GM12892 (cell line): ENCODE measurements at regions not wholly inside any gene's neighbourhood (a gene's known extent, or its start where the extent isn't known, plus 50 kb on each side); places are given as distances from the start of the nearest gene placed in this dataset.

Source experiments
- DNase-seq: peaks from one replicate; pipeline ENCODE4 v3.0.0; 2011; ENCODE audit not compliant: insufficient read length
- FAIRE-seq: peaks from 2 replicates; lab custom pipeline; 2011; peaks lifted over from hg19 to GRCh38; lab: Jason Lieb, UNC
- POLR2A ChIP-seq: IDR thresholded peaks from 2 replicates; pipeline ENCODE4 v1.6.1; 2011; ENCODE audit warnings: low read depth, low read length, control low read depth
- POLR2AphosphoS5 ChIP-seq: IDR thresholded peaks from 2 replicates; pipeline ENCODE4 v1.6.1; 2011; ENCODE audit warnings: low read depth, low read length, control low read depth
- TAF1 ChIP-seq: IDR thresholded peaks from 2 replicates; pipeline ENCODE4 v1.6.1; 2011; ENCODE audit warnings: low read depth, mild to moderate bottlenecking, control low read depth, low read length, borderline replicate concordance

GRCh38 chr15:77748078-77749064 is 115.7 kb upstream of the LINGO1 start:
- no peak for DNase-seq
- TF ChIP-seq POLR2AphosphoS5 = no peak
- TF ChIP-seq POLR2A = no peak
- no peak for TF ChIP-seq TAF1

DNA sequence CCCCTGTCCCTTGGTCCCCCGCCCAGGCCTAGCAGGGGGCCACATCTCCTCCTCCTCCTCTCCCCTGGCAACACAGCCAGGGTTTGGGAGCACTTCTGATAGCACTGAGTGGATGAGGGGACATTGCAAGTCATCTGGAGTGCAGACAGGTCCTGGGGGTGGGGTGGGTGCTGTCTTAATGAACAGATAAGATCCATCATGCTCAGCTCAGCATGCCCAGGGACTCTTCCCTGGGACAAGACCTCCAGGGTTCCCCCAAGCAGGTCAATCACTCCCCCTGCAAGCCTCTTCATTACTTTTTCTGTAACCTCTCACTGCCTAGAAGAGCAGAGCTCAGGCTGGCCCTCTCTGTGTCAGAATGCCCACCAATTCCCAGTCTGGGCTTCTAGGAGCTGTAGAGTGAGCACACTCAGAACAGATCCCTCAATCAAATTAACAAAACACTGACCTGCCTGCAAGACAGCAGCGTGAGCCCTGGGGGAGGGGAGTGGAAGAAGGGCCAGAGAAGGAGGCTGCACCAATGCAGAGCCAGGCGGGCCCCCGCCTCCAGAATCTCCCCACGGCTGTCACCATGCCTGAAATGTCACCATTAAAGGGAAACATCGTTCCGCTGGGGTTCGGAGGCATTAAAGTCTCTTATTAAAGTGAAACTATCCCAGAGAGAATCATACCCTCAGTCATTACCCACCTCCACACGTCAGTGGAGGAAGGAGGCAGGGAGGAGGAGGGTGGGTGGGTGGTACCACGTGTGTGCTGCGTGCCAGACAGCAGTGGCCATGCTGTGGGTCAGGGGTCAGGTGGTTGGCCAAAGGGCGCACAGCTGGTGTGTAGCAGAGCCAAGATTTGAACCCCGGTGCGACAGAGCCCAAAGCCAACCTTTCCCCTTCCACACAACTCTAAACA is 114.7 kb upstream of the LINGO1 start:
- no peak for FAIRE-seq
- DNase-seq = no peak
- TF ChIP-seq POLR2A (no peak), TAF1 (no peak), POLR2AphosphoS5 (no peak)

More at GRCh38 chr15:77748078-77749064, 115.7 kb upstream of the LINGO1 start:
- no peak for FAIRE-seq

GRCh38 chr15:77746254-77747174 is 113.8 kb upstream of the LINGO1 start:
- TF ChIP-seq POLR2AphosphoS5 (no peak), POLR2A (no peak), TAF1 (no peak)
- FAIRE-seq (no peak), DNase-seq (no peak)

- TF ChIP-seq POLR2AphosphoS5 (no peak), POLR2A (no peak), TAF1 (no peak)
- DNase-seq (no peak), FAIRE-seq (no peak)
Measured at GRCh38 chr15:77744398-77744797, 111.7 kb upstream of the LINGO1 start.

DNA sequence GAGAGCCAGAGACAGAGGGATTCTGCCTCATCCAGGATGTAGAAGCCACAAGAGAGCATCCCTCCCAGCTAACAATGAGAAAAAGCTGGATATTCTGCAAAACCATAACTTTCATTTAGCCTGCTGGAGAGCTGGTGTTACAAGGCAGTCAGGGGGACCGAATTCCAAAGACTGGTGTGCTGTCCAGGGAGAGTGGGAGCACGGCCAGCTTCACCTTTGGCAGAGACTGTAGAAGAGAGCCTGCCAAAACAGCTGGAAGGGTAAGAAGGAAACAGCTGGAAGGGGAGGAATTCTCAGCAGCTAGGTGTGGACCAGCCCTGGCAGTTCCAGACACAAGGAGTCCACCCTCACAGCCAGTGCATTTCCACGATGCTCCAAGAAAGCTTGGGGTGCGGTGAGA is 109.9 kb upstream of the LINGO1 start:
- DNase-seq = no peak
- FAIRE-seq = no peak
- TF ChIP-seq POLR2AphosphoS5 (no peak), TAF1 (no peak), POLR2A (no peak)

DNA sequence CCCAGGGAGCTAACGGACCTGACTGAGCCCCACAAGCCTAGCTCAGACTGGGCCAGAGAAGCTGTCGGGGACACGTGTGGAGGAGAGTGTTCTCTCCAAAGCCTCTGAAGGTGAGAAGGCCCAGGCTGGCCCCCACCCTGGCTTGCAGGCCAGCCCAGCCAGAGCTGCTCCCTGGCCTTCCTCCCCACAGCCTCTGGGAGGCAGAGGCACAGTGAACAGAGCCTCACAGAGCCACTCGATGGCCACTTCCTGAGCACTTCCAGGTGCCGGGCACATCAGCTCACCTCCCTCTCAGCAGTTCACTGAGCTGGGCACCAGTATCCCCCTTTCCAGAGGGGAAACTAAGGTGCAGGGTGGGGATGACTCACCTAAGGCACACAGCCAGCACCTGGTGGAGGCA is 109.4 kb upstream of the LINGO1 start:
- FAIRE-seq (no peak), DNase-seq (no peak)
- no peak for TF ChIP-seq TAF1
- TF ChIP-seq POLR2AphosphoS5 = no peak
- TF ChIP-seq POLR2A = no peak

- FAIRE-seq = no peak
- TF ChIP-seq POLR2AphosphoS5 (no peak), POLR2A (no peak), TAF1 (no peak)
- no peak for DNase-seq
Measured at GRCh38 chr15:77741106-77741505, 108.4 kb upstream of the LINGO1 start.

GRCh38 chr15:77739591-77740378 is 107.1 kb upstream of the LINGO1 start:
- FAIRE-seq = no peak
- no peak for DNase-seq
- TF ChIP-seq POLR2AphosphoS5 = no peak
- no peak for TF ChIP-seq TAF1
- no peak for TF ChIP-seq POLR2A

DNA sequence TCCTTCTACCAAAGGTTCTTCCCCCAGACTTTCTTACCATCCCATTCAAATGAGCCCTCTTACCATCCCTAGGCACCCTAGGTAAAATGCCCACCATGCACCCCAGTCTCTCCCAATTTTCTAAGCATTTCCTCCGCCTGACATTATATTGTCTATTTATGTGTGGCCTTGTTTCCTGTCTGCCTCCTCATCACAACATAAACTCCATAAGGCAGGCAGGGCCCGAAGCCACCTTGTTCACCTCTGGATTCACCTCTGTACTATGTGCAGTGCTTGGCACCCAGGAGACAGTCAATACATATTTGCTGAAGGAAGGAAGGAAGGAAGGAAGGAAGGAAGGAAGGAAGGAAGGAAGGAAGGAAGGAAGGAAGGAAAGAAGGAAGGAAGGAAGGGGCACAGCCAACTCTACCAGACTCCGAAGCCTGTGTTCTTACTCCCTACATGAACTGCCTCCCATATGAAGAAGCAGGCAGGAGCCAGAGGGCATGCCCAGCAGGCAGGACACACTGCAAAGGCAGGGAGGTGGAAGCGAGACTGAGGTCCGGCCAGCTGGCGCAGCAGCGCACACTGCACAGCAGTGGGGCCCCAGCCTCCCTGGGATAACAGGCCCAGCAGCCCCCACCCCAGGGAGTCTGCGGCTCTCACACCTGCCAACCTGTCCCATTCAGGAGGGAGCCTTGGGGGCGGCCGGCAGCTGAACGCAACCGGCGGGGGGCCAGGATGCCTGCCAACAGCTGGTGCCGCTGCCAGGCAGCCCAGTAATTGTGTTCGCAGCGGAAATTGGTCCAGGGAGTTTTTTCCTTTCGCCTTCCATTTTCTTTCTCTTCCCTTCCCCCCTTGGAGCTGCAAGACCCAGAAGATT is 106.0 kb upstream of the LINGO1 start:
- DNase-seq (no peak), FAIRE-seq (no peak)
- TF ChIP-seq TAF1 = no peak
- TF ChIP-seq POLR2AphosphoS5 = no peak
- TF ChIP-seq POLR2A = no peak

- FAIRE-seq (no peak), DNase-seq (no peak)
- TF ChIP-seq POLR2A (no peak), POLR2AphosphoS5 (no peak), TAF1 (no peak)
Measured at GRCh38 chr15:77738038-77738370, 105.3 kb upstream of the LINGO1 start.
